Activated CD4-positive, CD25-positive, alpha-beta regulatory T cell treated with anti-CD3 and anti-CD28 coated beads, Interleukin-2, amount 50 U/mL, for 24 hours (primary cell): ENCODE measurements at regions not wholly inside any gene's neighbourhood (a gene's known extent, or its start where the extent isn't known, plus 50 kb on each side); places are given as distances from the start of the nearest gene placed in this dataset.
"Not testable (repeated sequence)": the region's sequence is repeated elsewhere in the genome, so short reads cannot be mapped to it uniquely, and the experiment has no call there.

ENCODE experiments used
- ATAC-seq, 2 donors: fragments of 150-1000 bp; cut with Tn5 transposase; one replicate each; pipeline ENCODE4 v1.10.0; 2021; ENCODE audit warnings: mild to moderate bottlenecking in 1 of 2, moderate library complexity in 1 of 2

- no peak for ATAC-seq
Observed at GRCh38 chr11:13782390-13783075, 114.1 kb downstream of the FAR1 start.

DNA sequence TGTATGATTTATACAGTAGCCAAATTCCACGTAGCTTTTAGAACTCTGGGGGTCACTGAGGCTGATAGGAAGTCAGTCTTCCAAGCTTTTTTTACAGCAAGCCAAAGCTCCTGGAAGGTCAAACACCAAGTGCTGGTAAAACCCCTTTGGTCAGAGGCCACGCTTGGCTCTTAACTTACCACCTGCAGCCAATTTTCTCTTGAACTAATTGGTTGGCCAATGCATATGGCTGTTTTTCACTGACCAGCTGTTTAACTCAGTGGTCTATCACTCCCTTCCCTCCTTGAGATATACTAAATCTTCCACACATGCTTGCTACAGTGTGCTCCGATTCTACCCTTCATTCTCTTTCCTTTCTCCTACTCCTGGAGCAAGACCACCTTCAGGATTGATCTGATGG, 116.0 kb downstream of the FAR1 start:
- no peak for ATAC-seq

DNA sequence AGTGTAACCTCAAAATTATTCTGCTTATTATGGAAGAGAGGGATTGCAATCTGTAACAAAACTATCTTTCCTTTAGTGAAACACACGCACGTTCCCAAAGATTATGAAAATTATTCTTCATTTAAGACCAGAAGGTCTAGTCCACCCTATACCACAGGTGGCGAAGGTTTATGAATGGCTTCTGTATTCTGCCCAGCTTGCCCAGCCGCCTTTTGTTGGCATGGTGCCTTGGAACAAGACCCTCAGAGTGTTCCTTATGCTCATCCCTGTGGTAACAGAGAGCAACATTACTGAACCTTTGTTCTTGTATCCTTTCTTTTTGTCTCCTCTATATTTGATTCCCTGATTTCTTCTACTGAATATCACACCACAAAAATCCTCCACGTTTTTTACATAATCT, 116.4 kb downstream of the FAR1 start:
- no peak for ATAC-seq

GRCh38 chr11:13786688-13787087, 118.2 kb downstream of the FAR1 start:
- no peak for ATAC-seq

- ATAC-seq, result not testable (repeated sequence)
Observed at GRCh38 chr11:13797616-13798015, 129.1 kb downstream of the FAR1 start.

DNA sequence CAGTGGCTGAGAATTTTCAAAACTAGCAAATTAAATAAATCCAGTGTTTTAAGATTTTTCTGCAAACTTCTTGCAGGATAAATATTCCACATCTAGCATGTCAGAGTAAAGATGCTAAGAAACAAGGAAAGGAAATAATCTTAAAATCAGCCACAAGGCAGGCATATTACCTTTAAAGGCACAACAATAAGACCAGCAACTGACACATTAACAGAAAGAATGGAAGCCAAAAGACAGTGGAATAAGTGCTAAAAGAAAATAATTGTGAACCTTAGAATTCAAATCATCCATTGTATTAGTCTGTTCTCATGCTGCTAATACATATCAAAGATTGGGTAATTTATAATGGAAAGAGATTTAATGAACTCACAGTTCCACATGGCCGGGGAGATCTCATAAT, 132.4 kb downstream of the FAR1 start:
- ATAC-seq, result no peak

GRCh38 chr11:13818325-13818724, 144.2 kb upstream of the SPON1 start:
- no peak for ATAC-seq

DNA sequence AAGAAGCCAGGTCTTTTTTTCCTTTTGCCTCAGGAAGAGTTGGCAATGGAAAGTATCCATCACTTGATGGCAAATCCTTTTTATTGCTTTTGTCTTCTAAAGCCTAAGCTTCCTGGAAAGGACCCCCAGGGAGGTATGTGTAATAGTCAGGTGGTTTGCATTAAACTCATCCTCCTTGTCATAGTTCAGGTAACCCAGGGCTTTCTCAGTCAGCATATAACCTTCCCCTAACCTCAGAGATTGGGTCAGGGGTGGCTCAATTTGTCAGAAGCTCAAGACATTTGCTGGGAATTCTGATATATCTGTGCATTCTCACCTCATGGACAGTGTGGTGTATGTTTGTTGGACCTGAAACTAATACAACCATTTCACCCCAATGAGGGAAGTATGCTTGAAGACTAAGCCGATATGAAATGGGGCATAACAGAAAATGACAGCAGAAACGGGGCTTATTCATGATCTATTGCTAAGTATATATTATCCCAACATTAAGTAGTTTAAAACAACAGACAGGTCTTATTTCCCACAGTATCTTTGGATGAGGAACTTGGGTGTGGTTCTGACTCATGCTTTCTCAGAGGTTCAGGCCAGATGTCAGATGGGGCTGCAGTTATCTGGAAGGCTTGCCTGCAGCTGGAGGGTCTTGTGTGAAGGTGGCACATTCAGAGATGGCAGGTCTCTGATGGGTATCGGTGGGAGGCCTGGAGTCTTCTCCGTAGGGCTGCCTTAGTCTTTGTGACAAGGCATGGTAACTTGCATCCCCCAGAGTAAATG, 135.8 kb upstream of the SPON1 start:
- ATAC-seq, result no peak

DNA sequence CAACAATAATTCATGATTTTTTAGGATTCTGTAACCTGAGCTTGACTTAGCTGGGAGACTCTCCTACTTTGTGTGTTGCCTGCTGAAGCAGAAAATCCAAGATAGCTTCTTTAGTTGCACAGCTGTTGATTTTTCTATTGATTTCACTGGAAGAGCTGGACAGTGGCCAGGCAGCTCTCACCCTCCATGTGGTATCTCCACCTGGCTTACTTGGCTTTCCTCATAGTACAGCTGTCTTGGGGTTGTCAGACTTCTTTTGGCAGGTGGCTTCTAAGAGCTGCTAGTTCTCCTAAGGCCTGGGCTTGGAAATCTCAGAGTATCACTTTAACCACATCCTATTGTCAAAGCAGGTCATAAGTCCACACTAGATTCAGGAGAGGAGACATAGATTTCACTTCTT, 130.8 kb upstream of the SPON1 start:
- ATAC-seq, result no peak

DNA sequence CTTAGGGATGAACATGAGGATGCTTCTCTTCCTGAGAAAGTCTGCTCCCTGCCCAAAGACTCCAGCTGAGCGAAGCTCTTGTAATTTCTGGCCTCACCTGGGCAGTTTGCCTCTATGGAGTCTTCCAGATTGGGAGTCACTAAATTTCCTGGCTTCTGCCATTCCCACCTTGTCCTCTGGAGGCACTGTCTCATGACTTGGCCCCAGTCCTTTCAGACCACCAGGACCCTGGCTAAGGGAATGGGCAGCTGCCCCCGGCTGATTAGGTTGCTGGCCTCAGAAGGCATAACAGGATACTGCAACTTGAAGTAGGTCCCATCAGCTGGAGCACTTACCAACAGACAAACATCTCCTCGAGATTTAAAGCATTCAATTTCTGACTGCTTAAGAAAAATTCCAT, 128.1 kb upstream of the SPON1 start:
- ATAC-seq, result no peak

DNA sequence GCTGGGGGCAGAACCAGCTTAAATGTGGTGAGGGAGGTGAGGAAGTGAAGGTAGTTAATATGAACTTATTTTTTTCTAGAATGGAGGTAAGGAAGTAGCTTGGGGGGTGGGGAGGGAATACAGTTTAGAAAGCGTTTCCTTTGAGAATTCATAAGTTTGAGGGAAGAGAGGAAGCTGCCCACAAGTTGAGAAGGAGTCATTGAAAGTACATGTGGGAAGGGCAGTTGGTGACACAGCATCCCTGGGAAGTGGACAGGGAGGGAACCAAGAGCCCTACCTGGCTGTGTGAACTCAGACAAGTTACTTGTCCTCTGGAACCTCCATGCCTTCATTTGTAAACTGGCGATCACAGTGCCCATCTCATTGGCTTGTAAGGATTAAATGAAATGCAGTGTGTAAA, 125.9 kb upstream of the SPON1 start:
- ATAC-seq, result no peak

GRCh38 chr11:13837286-13837685, 125.2 kb upstream of the SPON1 start:
- no peak for ATAC-seq

GRCh38 chr11:13841393-13841792, 121.1 kb upstream of the SPON1 start:
- ATAC-seq, result no peak

DNA sequence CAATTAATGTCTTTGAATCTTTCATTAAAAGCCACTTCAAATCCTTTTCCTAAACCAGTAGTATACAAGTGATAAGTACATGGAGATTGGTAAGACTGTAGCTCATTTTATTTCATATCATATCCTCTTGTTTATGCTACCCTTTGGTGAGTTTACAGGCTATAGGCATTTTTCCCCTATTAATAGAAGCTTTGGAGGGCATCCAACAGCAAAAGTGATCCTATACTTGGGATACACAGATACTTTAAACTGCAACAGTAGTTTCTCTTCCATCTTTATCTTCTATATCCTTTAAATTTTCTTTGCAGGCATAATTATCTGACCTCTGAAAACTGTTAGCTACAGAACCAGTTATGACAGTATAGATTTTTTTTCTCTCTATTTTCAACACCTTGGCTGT, 114.5 kb upstream of the SPON1 start:
- ATAC-seq, result no peak

GRCh38 chr11:13850231-13851005, 112.1 kb upstream of the SPON1 start:
- ATAC-seq, result no peak

DNA sequence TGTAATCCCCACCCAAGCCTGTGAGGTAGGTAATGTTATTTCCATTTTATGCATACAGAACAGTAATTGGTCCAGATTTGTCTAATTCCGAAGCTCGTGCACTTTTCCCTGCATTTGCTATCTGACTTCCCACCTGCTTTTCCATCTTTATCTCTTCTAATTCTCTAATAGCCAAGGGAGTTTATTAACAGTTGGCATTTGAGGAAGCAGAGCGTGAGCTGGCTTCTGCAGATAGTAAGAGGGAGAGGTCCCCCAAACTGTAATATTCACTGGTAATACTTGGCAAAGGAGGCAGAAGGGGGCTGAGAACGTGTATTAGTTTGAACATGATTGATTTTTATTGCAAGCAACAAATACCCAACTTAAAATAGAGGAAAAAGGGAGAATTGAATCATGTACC, 110.8 kb upstream of the SPON1 start:
- ATAC-seq, result no peak

DNA sequence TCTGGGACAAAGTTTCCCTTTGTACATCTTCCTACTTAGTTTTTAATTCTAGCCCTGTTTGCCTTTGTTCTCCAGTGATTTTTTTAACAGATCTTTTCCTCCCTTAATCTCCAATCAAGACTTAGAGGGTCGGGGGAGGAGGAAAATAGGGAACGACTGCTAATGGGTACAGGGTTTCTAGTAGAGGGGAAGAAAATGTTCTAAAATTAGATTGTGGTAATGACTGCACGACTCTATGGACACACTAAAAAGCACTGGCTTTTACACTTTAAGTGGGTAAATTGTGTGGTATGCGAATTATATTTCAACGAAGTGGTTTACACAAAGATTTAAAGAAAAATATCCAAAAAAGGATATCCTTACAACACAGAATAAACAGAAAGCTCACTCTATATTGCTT, 110.0 kb upstream of the SPON1 start:
- ATAC-seq, result no peak

DNA sequence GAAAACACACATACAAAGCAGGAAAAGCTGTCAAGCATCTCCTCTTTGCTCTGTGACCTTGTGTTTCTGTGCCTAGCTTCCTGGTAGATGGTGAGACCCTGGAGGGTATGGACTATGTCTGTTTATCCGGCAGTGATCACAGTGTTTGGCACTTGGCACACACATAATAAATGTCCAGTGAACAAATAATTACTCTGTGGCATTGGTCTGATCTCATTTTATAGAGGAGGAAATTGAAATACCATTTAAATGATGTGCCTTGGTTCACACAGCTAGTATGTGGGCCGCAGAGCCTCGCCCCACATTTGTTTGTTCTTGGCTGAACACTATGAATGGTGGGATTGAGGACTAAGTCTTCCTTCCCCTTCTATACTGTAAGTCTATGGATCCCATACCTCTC, 104.7 kb upstream of the SPON1 start:
- no peak for ATAC-seq

DNA sequence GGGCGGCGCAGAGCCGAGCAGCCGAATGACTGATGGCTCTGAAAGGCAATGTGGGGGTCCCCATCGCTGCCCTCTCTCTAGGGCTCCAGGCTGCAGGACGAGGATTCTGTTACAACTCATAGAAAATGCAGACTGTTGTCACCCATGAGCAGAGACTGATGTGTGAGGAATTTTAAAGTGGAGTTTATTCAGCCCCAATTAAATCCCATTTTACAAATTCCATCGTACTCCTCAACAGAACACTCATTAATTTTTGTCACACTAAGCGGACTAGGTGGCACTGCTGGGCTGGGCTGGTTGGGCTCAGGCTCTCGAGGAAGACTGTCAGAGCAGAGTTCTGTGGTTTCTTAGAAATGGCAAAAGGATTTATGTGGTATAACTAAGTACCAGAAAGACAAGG, 102.6 kb upstream of the SPON1 start:
- ATAC-seq, result no peak

DNA sequence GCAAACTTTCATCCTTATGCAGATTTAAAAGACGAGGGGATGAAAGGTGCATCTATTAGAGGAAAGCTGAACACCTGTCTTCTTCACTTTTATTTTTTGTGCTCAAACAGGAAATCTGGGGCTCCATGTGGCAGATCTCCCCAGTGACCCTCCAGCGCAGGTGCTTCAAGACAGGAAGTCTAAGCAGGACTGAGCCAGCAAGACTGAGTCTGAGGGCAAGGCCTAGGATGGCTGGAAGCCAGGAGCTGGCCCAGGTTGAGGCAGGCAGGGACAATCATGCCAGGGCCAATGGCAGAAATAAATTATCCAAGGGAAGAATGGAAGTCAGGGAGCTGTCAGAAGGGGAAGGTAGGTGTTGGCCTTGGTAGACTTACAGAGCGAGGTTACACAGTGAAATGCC, 101.1 kb upstream of the SPON1 start:
- ATAC-seq, result no peak

DNA sequence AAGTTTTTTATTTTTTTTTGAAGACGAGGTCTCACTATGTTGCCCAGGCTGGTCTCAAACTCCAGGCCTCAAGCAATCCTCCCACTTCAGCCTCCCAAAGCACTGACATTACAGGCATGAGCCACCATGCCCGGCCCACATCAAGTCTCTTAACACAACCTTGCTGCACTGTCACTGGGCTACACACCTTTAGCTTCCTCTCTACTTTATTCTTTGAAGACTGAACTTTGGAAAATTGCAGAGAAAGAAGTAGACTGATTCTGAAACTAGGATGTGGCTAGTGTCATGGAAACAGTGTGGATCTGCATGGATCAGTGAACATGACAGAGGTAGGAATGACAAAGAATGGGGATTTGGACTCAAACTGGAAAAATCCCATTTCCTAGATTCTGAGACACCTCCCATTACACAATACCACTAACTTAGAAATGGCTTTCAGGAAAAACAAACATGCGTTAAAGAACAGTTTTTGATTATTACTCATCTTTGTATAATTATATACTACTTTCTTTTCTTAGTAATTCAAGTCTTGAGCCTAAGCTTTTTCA, 99.6 kb upstream of the SPON1 start:
- no peak for ATAC-seq

GRCh38 chr11:13868710-13869397, 93.7 kb upstream of the SPON1 start:
- peak; percentile 92 to 98 for ATAC-seq

GRCh38 chr11:13869398-13869886, 93.1 kb upstream of the SPON1 start:
- ATAC-seq, result peak in 1 of 2 donors; percentile 14
